Liver (tissue), 8 donors: ENCODE measurements at regions not wholly inside any gene's neighbourhood (a gene's known extent, or its start where the extent isn't known, plus 50 kb on each side); places are given as distances from the start of the nearest gene placed in this dataset.

Experiments
- DNase-seq: peaks from one replicate; pipeline ENCODE4 v3.0.0-alpha.2; 2017; ENCODE audit warnings: low spot score
- H3K27ac ChIP-seq, 2 donors: one replicate each; pipeline ENCODE4 v1.7.0; 2013; ENCODE audit warnings: inconsistent platforms in 2 of 2, low read length in 2 of 2, control low read depth in 1 of 2, low read depth in 1 of 2, mild to moderate bottlenecking in 1 of 2
- H3K27me3 ChIP-seq, 4 donors: one replicate each; pipeline versions ENCODE4 v1.6.1 to v1.7.0; 2013; ENCODE audit warnings: low read length in 3 of 4, inconsistent platforms in 1 of 4, mild to moderate bottlenecking in 1 of 4, moderate library complexity in 1 of 4; ENCODE audit not compliant: control insufficient read depth in 4 of 4, insufficient read depth in 4 of 4
- H3K36me3 ChIP-seq, 4 donors: one replicate each; pipeline versions ENCODE4 v1.6.1 to v1.7.0; 2013; ENCODE audit warnings: low read length in 3 of 4, mild to moderate bottlenecking in 3 of 4, low read depth in 1 of 4, moderate library complexity in 1 of 4; ENCODE audit not compliant: control insufficient read depth in 4 of 4, insufficient read depth in 3 of 4
- H3K4me1 ChIP-seq, 4 donors: one replicate each; pipeline versions ENCODE4 v1.6.1 to v1.7.0; 2013; ENCODE audit warnings: low read length in 3 of 4, mild to moderate bottlenecking in 3 of 4, moderate library complexity in 1 of 4; ENCODE audit not compliant: control insufficient read depth in 4 of 4, insufficient read depth in 4 of 4
- H3K4me3 ChIP-seq, 3 donors: one replicate each; pipeline versions ENCODE4 v1.6.1 to v1.7.0; 2013; ENCODE audit warnings: low read length in 3 of 3, control low read depth in 1 of 3, low read depth in 1 of 3, mild to moderate bottlenecking in 1 of 3
- H3K9ac ChIP-seq, 2 donors: one replicate each; pipeline ENCODE4 v1.7.0; 2013; ENCODE audit warnings: low read length in 2 of 2, mild to moderate bottlenecking in 2 of 2, moderate library complexity in 2 of 2, control low read depth in 1 of 2, low read depth in 1 of 2
- H3K9me3 ChIP-seq, 4 donors: one replicate each; pipeline versions ENCODE4 v1.6.1 to v1.7.0; 2013; ENCODE audit warnings: low read length in 3 of 4; ENCODE audit not compliant: control insufficient read depth in 4 of 4
- EGR1 ChIP-seq, 2 donors: IDR thresholded peaks; 2 replicates each; pipeline ENCODE4 v1.6.1; 2016 to 2018; ENCODE audit warnings: antibody characterized with exemption in 2 of 2, low read depth in 2 of 2
- FOXA1 ChIP-seq: IDR thresholded peaks from 2 replicates; pipeline ENCODE4 v1.6.1; 2016; ENCODE audit warnings: antibody characterized with exemption
- FOXA2 ChIP-seq: IDR thresholded peaks from 2 replicates; pipeline ENCODE4 v1.6.1; 2016; ENCODE audit warnings: antibody characterized with exemption
- GABPA ChIP-seq, 2 donors: IDR thresholded peaks in 1 of 2; conservative IDR thresholded peaks in 1 of 2; 2 replicates each; pipeline ENCODE4 v1.6.1; 2016; ENCODE audit warnings: antibody characterized with exemption in 2 of 2, mild to moderate bottlenecking in 1 of 2, moderate library complexity in 1 of 2
- HNF4G ChIP-seq: IDR thresholded peaks from 2 replicates; pipeline ENCODE4 v1.6.1; 2016; ENCODE audit warnings: antibody characterized with exemption
- JUND ChIP-seq, 2 donors: IDR thresholded peaks; 2 replicates each; pipeline ENCODE4 v1.6.1; 2016; ENCODE audit warnings: antibody characterized with exemption in 2 of 2
- NR2F2 ChIP-seq: IDR thresholded peaks from 2 replicates; pipeline ENCODE4 v1.6.1; 2016; ENCODE audit warnings: antibody characterized with exemption
- RAD21 ChIP-seq, 2 donors: IDR thresholded peaks; 2 replicates each; pipeline ENCODE4 v1.6.1; 2016; ENCODE audit warnings: antibody characterized with exemption in 2 of 2, mild to moderate bottlenecking in 2 of 2
- SP1 ChIP-seq: IDR thresholded peaks from 2 replicates; pipeline ENCODE4 v1.6.1; 2018; ENCODE audit warnings: antibody characterized with exemption, mild to moderate bottlenecking
- TAF1 ChIP-seq: conservative IDR thresholded peaks from 2 replicates; pipeline ENCODE4 v1.6.1; 2016; ENCODE audit warnings: antibody characterized with exemption, mild to moderate bottlenecking
- YY1 ChIP-seq: IDR thresholded peaks from 2 replicates; pipeline ENCODE4 v1.6.1; 2016; ENCODE audit warnings: antibody characterized with exemption, mild to moderate bottlenecking
- WGBS: extraction: QIAGEN DNeasy Blood & Tissue Kit; methylation state at CpG from one replicate; pipeline ENCODE4 v1.1.7; 2013; 5-methylcytosine and 5-hydroxymethylcytosine counted together
- TF ChIP-seq, protein P1 (sequence below): IDR thresholded peaks from 2 replicates; pipeline ENCODE4 v1.6.1; 2016; ENCODE audit warnings: antibody characterized with exemption
- TF ChIP-seq, protein P2 (sequence below): IDR thresholded peaks from 2 replicates; pipeline ENCODE4 v1.6.1; 2016; ENCODE audit warnings: antibody characterized with exemption
- TF ChIP-seq, protein P3 (sequence below): fragments of 150-350 bp; IDR thresholded peaks from 2 replicates; pipeline ENCODE4 v1.5.1; 2017; ENCODE audit warnings: improper control_type of control experiment, low read depth, low read length; ENCODE audit not compliant: missing input control
- TF ChIP-seq, protein P4 (sequence below): IDR thresholded peaks from 2 replicates; pipeline ENCODE4 v1.6.1; 2016; ENCODE audit warnings: antibody characterized with exemption, mild to moderate bottlenecking
- donor health status: healthy.
- donor health status: healthy.
- donor health status: healthy.
- donor health status: healthy.
- donor health status: healthy.

DNA sequence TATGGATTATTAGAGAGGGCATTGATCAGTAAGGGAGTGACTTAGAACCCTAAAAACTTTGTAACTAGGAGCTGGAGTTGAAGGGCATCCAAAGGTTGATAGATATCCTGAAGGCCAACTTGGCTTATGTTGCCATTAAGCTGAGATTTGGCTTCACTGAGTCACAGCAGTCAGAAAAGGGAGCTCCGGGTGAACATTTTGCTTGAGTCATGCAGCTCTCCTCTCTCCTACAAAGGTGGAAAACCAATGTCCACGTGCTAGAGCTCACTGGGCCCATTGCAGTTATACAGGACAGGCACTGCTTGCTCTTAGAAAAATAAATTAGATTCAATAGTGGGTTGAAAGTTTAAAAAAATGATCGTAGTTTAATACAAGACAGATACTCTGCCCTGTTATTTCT lies 87.3 kb upstream of the LRIG3 start:
- 85% methylated on average over 3 of the region's 3 CpGs for WGBS
- Histone ChIP-seq H3K27me3 (no peaks in the 10 kb centered on the region), H3K4me1 (no peaks in the 10 kb centered on the region), H3K27ac (no peak overlapping the region), H3K36me3 (no peaks in the 10 kb centered on the region), H3K9ac (no peak overlapping the region), H3K4me3 (no peak overlapping the region), H3K9me3 (no peaks in the 10 kb centered on the region)
- no peak for TF ChIP-seq NR2F2
- no peak for DNase-seq

DNA sequence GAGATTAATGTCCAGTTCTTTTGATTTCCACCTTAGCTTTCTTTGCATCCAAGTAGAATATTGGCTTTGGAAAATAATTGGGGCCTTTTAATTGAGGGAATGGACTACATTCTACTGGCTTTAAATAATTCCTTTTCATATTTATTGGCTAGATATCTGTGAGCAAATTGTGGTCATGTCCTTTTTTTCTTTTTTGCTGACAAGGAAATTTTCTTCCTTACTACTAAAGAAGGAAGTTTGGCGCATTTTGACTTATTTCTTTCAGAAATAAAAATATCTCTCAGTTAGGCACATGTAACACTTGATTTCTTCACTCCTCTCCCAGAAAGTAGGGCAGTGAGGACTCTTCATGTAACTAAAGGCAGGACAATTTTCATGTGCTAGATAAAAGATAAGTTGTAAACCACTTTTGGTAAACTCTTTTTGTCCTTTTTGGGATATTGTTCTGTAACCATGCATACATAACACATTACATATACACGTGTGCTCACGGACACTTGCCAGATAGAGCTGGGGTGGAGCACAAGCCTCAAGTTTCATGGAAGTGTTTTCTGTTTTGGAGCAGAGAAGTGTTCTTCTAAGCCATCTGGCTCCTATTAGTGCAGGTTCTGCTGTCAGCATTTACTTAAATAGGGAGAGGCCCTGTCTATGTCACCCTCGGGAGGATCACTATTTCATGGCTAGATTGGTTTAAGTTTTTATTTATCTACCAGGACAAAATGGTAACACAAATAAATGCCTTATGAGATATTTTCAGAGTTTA lies 85.1 kb upstream of the LRIG3 start:
- Histone ChIP-seq H3K4me1 (no peaks in the 10 kb centered on the region), H3K27me3 (no peaks in the 10 kb centered on the region), H3K9ac (no peak overlapping the region), H3K9me3 (no peaks in the 10 kb centered on the region), H3K27ac (no peak overlapping the region), H3K4me3 (no peak overlapping the region), H3K36me3 (no peaks in the 10 kb centered on the region)
- WGBS: 81% methylated on average over 4 of the region's 4 CpGs
- TF ChIP-seq SP1: no peak
- TF ChIP-seq, protein P1, sequence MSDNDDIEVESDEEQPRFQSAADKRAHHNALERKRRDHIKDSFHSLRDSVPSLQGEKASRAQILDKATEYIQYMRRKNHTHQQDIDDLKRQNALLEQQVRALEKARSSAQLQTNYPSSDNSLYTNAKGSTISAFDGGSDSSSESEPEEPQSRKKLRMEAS: no peak
- TF ChIP-seq, protein P2, sequence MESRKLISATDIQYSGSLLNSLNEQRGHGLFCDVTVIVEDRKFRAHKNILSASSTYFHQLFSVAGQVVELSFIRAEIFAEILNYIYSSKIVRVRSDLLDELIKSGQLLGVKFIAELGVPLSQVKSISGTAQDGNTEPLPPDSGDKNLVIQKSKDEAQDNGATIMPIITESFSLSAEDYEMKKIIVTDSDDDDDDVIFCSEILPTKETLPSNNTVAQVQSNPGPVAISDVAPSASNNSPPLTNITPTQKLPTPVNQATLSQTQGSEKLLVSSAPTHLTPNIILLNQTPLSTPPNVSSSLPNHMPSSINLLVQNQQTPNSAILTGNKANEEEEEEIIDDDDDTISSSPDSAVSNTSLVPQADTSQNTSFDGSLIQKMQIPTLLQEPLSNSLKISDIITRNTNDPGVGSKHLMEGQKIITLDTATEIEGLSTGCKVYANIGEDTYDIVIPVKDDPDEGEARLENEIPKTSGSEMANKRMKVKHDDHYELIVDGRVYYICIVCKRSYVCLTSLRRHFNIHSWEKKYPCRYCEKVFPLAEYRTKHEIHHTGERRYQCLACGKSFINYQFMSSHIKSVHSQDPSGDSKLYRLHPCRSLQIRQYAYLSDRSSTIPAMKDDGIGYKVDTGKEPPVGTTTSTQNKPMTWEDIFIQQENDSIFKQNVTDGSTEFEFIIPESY: no peak
- DNase-seq: no peak

DNA sequence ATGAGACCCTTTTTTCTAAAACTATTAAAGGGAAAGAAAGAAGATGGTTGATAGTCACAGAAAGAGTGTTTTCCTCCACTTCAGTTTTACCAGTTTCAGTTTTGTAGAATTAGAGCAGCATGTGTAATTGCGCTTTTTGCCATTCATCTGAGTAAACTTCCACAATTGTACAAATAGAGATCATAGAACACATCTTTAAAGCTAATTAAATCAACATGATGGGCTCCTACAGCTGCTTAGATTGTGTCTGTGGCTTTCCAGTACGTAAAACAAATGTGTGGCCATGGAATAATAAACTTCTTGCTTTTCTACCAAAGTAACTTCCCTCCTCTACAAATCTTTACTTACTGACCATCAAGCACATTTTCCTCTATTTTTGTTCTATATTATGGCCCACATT lies 84.2 kb upstream of the LRIG3 start:
- Histone ChIP-seq H3K27ac (no peak overlapping the region), H3K4me1 (no peaks in the 10 kb centered on the region), H3K36me3 (no peaks in the 10 kb centered on the region), H3K27me3 (no peaks in the 10 kb centered on the region), H3K4me3 (no peak overlapping the region), H3K9ac (no peak overlapping the region), H3K9me3 (no peaks in the 10 kb centered on the region)
- no peak for DNase-seq
- no peak for TF ChIP-seq EGR1 (IDR thresholded peaks at IDR 0.05; ENCODE audit: low read depth in 2 of 2)
- TF ChIP-seq, protein P3, sequence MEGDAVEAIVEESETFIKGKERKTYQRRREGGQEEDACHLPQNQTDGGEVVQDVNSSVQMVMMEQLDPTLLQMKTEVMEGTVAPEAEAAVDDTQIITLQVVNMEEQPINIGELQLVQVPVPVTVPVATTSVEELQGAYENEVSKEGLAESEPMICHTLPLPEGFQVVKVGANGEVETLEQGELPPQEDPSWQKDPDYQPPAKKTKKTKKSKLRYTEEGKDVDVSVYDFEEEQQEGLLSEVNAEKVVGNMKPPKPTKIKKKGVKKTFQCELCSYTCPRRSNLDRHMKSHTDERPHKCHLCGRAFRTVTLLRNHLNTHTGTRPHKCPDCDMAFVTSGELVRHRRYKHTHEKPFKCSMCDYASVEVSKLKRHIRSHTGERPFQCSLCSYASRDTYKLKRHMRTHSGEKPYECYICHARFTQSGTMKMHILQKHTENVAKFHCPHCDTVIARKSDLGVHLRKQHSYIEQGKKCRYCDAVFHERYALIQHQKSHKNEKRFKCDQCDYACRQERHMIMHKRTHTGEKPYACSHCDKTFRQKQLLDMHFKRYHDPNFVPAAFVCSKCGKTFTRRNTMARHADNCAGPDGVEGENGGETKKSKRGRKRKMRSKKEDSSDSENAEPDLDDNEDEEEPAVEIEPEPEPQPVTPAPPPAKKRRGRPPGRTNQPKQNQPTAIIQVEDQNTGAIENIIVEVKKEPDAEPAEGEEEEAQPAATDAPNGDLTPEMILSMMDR: no peak
- no peak for TF ChIP-seq JUND (IDR thresholded peaks at IDR 0.05)
- TF ChIP-seq, protein P2: no peak
- no peak for TF ChIP-seq YY1
- no peak for TF ChIP-seq NR2F2
- TF ChIP-seq RAD21 (IDR thresholded peaks at IDR 0.05): no peak
- no peak for TF ChIP-seq FOXA1
- no peak for TF ChIP-seq TAF1
- TF ChIP-seq HNF4G: no peak
- no peak for TF ChIP-seq SP1
- TF ChIP-seq FOXA2: no peak
- TF ChIP-seq, protein P4, sequence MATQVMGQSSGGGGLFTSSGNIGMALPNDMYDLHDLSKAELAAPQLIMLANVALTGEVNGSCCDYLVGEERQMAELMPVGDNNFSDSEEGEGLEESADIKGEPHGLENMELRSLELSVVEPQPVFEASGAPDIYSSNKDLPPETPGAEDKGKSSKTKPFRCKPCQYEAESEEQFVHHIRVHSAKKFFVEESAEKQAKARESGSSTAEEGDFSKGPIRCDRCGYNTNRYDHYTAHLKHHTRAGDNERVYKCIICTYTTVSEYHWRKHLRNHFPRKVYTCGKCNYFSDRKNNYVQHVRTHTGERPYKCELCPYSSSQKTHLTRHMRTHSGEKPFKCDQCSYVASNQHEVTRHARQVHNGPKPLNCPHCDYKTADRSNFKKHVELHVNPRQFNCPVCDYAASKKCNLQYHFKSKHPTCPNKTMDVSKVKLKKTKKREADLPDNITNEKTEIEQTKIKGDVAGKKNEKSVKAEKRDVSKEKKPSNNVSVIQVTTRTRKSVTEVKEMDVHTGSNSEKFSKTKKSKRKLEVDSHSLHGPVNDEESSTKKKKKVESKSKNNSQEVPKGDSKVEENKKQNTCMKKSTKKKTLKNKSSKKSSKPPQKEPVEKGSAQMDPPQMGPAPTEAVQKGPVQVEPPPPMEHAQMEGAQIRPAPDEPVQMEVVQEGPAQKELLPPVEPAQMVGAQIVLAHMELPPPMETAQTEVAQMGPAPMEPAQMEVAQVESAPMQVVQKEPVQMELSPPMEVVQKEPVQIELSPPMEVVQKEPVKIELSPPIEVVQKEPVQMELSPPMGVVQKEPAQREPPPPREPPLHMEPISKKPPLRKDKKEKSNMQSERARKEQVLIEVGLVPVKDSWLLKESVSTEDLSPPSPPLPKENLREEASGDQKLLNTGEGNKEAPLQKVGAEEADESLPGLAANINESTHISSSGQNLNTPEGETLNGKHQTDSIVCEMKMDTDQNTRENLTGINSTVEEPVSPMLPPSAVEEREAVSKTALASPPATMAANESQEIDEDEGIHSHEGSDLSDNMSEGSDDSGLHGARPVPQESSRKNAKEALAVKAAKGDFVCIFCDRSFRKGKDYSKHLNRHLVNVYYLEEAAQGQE: no peak
- TF ChIP-seq GABPA (IDR thresholded peaks at IDR 0.05 in 1 of 2, conservative IDR thresholded peaks at IDR 0.05 in 1 of 2): no peak
- WGBS: 93% methylated on average over 2 of the region's 2 CpGs
